A673 (cell line): ENCODE measurements at regions not wholly inside any gene's neighbourhood (a gene's known extent, or its start where the extent isn't known, plus 50 kb on each side); places are given as distances from the start of the nearest gene placed in this dataset.

Source experiments
- CTCF ChIP-seq: fragments of 300-800, 200-600 bp; sonication (generic); conservative IDR thresholded peaks from 2 replicates; pipeline ENCODE4 v1.5.1; 2017; ENCODE audit warnings: low read depth, mild to moderate bottlenecking, antibody characterized with exemption, low read length, moderate library complexity, mixed read lengths
- EZH2 ChIP-seq: fragments of 200-600 bp; sonication (generic); IDR thresholded peaks from 2 replicates; pipeline ENCODE4 v1.6.1; 2017; ENCODE audit warnings: borderline replicate concordance, low read depth, mild to moderate bottlenecking, mixed read lengths, antibody characterized with exemption, low read length; ENCODE audit not compliant: poor library complexity, severe bottlenecking

- no peak for TF ChIP-seq EZH2
- TF ChIP-seq CTCF = no peak
Measured at GRCh38 chr1:202067188-202067974, 55.3 kb upstream of the GPR37L1 start.
